ENCODE measurements at regions not wholly inside any gene's neighbourhood (a gene's known extent, or its start where the extent isn't known, plus 50 kb on each side); places are given as distances from the start of the nearest gene placed in this dataset.

DNA sequence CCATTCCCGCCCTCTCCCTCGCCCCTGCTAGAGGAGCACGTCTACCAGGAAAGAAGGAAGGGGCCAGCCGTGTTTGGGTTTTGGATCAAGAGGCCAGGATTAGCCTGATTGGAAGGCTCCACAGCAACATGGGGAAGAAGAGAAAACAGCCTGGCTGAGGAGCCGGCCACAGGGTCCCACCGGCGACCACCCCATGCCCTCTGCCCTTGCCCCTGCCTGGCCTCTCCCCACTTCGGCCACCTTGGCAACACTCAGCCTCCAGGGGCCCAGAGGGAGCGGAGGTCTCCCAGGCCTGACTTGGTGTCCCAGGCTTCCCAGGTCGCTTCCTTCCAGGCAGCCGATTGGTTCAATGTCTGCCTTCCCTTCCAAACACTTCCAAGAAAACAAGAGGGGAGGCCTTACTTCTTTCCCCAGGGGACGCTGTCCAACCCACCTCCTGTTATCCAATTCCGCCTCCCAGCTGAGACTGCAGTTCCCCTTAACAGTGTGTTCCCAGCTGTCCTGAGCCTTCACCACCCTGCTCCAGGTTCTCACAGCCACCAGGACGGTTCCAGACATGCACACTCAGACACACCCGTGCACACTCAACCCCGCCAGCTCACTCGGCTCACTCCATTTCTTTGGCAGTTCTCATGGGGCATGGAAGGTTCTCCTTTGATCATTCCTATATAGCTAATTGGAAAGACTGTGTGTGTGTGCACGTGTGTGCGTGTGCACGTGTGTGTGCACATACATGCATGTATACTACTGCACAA lies 65.4 kb downstream of the RBFOX3 start:
- in situ Hi-C loops (cut with HindIII; ENCODE audit: low sequenced_read_pairs) = no loop called here
- no peak overlapping the region for H3K4me3 ChIP-seq (ENCODE audit: low read depth, low read length)
- no peak for DNase-seq (ENCODE audit: low read depth)
- TF ChIP-seq, protein P1, sequence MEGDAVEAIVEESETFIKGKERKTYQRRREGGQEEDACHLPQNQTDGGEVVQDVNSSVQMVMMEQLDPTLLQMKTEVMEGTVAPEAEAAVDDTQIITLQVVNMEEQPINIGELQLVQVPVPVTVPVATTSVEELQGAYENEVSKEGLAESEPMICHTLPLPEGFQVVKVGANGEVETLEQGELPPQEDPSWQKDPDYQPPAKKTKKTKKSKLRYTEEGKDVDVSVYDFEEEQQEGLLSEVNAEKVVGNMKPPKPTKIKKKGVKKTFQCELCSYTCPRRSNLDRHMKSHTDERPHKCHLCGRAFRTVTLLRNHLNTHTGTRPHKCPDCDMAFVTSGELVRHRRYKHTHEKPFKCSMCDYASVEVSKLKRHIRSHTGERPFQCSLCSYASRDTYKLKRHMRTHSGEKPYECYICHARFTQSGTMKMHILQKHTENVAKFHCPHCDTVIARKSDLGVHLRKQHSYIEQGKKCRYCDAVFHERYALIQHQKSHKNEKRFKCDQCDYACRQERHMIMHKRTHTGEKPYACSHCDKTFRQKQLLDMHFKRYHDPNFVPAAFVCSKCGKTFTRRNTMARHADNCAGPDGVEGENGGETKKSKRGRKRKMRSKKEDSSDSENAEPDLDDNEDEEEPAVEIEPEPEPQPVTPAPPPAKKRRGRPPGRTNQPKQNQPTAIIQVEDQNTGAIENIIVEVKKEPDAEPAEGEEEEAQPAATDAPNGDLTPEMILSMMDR (IDR thresholded peaks at IDR 0.05; ENCODE audit: low read depth, low read length, missing control alignments) = no peak

DNA sequence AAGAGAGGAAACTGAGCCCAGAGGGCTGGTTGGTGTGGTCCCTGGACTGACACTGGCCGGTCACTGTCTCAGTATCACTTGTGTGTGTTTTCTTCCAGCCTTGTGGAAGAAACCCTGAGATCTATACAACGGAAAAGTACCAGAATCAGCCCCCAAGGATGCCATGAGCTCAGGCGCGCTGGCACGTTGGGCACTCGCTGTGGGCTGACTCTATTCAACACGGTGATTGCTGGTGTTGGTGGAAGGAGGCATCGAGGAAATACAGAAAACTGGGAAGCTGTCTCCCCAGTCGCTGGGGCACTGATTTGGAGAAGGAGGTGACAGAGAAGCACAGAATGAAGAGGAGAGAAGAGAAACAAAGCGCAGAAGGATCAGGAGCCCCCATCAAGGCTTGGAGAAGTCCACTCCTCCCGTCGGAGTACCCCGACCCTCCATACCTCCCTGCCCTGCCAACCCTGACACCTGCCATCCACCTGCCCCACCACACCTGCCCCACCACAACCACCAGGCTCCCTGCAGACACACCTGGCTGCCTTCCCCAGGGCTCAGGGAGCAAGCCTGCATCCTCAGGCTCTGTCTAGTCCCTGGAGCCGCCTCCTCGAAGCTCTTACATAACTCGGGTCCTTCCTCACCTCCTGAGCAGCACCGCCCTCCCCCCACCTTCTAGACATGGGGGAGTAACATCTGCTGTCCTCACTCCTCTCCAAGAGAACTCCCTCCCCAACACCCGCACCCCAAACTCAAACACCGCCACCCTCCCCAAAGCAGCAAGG lies 66.5 kb downstream of the RBFOX3 start:
- in situ Hi-C loops (cut with HindIII; ENCODE audit: low sequenced_read_pairs) = no loop called here
- no peak for DNase-seq (ENCODE audit: low read depth)
- H3K4me3 ChIP-seq (ENCODE audit: low read depth, low read length) = no peak overlapping the region
- TF ChIP-seq, protein P1 (IDR thresholded peaks at IDR 0.05; ENCODE audit: low read depth, low read length, missing control alignments) = no peak

DNA sequence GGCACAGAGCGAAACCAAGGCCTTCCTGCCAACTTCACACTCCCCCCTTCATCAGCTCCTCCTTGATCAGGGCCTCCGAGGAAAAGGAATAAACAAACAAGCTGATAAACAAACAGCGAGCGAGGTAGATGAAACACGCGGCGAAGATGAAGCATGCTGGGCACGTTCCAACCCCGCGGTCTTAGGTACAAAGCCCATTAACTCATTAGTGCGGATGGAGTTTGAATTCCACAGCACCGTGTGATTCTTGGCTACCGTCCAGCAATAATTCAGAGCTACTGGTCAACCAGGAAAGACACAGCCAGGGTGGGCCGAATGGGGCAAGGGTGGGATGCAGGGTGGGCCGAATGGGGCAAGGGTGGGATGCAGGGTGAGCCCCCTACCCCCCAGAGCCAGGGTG lies 67.3 kb downstream of the RBFOX3 start:
- TF ChIP-seq, protein P1 (IDR thresholded peaks at IDR 0.05; ENCODE audit: low read depth, low read length, missing control alignments) = no peak
- in situ Hi-C loops (cut with HindIII; ENCODE audit: low sequenced_read_pairs) = no loop called here

DNA sequence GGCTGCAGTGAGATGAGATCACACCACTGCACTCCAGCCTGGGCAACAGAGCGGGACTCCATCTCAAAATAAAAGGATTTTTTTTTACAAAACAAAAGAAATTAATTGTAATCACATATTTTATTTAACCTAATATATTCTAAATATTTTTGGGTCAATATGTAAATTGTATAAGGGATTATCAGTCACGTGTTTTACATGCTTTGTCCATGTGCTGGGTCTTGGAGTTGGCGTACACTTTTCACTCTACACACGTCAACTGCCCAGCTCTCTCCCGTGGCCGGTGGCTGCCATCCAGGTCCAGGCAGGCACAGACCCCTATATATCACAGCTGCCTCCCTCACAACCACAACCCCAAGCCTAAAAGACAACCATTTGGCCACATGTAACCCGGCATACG lies 68.1 kb downstream of the RBFOX3 start:
- H3K4me3 ChIP-seq (ENCODE audit: low read depth, low read length) = no peak overlapping the region
- TF ChIP-seq, protein P1 (IDR thresholded peaks at IDR 0.05; ENCODE audit: low read depth, low read length, missing control alignments) = no peak
- in situ Hi-C loops (cut with HindIII; ENCODE audit: low sequenced_read_pairs) = no loop called here
- DNase-seq (ENCODE audit: low read depth) = no peak

More for the DNA sequence above, 67.3 kb downstream of the RBFOX3 start:
- no peak for DNase-seq (ENCODE audit: low read depth)
- no peak overlapping the region for H3K4me3 ChIP-seq (ENCODE audit: low read depth, low read length)

DNA sequence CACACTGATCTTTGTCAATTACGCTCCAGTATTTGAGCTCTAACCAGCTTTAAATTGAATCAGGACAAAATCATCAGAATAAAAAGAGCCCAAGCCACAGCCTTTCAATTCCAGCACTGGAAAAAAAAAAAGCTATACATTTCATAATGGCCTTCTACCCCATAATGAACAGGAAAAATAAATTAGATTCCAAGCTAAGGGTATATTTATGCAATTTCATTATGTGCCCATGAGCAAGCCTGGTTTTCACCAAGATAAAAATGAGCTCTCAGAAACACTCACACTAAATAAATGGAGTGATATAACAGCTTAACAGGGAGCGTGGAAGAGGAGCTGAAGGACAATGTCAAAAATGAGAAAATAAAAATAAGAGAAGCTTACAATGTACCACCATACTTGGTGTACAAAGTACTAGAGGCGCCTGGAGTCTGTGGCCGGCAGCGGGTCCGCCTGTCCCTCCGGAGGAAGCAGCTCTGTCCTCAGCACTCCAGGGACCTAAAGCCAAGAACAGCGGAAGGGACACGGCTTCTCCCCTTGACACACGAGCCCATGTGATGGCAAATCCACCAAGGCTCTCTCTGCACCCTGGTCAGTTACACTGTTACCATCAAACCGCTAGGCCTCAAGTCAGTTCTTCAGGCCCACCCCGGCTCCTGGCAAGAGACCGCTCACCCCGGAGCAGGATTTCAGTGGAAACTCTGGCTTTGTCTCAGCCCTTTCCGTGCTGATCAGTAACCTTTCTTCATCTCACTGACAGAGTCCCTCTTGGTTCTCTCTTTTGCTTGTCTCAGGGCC lies 69.6 kb downstream of the RBFOX3 start:
- TF ChIP-seq, protein P1 (IDR thresholded peaks at IDR 0.05; ENCODE audit: low read depth, low read length, missing control alignments) = no peak
- in situ Hi-C loops (cut with HindIII; ENCODE audit: low sequenced_read_pairs) = no loop called here
- no peak overlapping the region for H3K4me3 ChIP-seq (ENCODE audit: low read depth, low read length)
- DNase-seq (ENCODE audit: low read depth) = no peak

DNA sequence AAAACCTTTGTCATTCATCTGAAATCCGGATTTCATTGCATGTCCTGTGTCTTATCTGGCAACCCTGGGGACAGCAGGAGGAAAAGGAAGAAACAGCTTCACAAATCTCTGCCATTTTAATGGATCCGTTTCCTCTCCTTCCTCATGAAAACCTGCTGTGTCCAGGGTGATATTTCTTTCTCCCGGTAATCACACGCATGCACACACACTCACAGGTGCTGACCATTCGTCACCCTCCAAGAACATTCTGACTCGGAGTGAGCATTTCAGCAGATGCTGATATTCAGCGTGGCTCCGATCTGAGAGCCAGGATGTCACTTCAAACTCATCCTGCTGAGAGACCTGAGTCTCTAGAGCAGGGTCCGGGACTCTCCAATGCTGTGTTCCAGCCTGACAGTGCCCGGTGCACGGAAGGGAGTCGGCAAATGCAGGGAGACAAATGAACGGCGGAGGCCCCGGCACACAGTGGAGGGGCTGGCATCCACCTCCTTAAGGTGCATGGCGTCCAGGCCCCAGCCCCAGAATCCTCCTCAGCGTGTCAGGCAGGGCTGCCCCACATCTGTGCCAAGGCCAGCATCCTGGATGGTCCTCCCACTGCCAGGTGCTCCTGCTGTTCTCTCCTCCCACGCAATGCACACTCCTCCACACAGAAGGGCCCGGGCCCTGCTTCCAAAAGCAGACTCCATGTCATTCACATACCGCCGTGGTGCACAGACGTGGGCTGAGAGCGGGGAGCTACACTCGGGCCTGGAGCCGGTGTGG lies 70.7 kb downstream of the RBFOX3 start:
- in situ Hi-C loops (cut with HindIII; ENCODE audit: low sequenced_read_pairs) = no loop called here
- H3K4me3 ChIP-seq (ENCODE audit: low read depth, low read length) = no peak overlapping the region
- DNase-seq (ENCODE audit: low read depth) = no peak
- TF ChIP-seq, protein P1 (IDR thresholded peaks at IDR 0.05; ENCODE audit: low read depth, low read length, missing control alignments) = no peak
